ELR (cell line): ENCODE measurements at regions not wholly inside any gene's neighbourhood (a gene's known extent, or its start where the extent isn't known, plus 50 kb on each side); places are given as distances from the start of the nearest gene placed in this dataset.
"Not testable (repeated sequence)": the region's sequence is repeated elsewhere in the genome, so short reads cannot be mapped to it uniquely, and the experiment has no call there.

Source experiments
- DNase-seq: peaks from one replicate; pipeline ENCODE4 v3.0.0-alpha.2; 2015; ENCODE audit warnings: low read depth

DNA sequence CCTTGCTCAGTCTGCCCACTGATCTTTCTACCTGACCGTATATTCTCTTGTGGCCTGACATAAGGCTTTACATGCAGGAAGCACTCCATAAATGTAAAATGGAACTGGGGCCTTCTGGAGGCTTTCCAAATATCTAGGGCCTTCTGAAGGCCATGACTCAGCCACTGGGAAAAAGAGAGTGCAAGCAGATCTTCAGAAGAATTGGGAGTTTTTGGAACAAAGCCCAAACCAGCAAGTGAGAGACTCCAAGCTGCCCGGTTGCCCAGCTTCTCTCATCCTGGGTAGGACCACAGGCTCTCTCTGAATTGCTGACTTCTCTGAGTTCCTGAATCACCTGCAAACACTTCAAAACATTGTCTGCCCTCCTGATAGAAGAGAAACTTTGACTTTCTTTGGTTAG lies 107.9 kb upstream of the BMAL1 start:
- peak; percentile 78 for DNase-seq

- DNase-seq: no peak
Measured at GRCh38 chr11:13174090-13174489, 103.5 kb upstream of the BMAL1 start.

DNA sequence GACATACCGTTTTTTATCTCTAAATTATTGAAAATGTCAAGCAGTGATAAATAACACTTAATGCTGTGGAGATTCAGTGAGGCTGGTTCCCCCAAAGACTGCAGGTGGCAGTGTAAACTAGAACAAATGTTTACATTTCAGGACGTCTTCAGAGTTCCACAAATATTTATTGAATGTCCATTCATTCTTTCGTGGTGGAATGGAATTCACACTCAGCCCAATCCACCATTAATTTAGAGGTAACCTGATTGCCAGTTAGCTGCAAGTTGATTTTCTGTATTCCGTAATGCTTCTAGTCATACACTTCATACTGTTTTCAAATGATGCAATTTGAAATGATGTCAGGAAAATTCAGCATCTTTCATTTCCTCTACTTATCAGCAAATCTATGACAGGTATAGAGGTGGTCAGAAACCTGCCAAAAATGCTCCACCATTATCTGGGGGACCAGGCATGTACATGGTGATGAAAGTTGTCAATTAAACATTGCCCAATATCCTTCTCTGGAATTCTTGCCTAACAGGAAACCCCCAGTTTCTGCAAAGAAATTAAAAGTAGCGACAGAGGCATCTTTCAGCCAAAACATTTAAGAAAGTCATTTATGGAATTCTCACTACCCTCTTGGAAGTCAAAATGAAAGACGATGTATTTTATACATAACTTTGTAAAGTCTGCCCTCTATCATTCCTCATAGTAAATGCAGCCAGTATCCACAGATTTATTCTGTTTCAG lies 94.3 kb upstream of the BMAL1 start:
- peak; percentile 69 for DNase-seq

GRCh38 chr11:13183826-13184196 lies 93.8 kb upstream of the BMAL1 start:
- no peak for DNase-seq

GRCh38 chr11:13184295-13184794 lies 93.2 kb upstream of the BMAL1 start:
- DNase-seq: no peak

DNA sequence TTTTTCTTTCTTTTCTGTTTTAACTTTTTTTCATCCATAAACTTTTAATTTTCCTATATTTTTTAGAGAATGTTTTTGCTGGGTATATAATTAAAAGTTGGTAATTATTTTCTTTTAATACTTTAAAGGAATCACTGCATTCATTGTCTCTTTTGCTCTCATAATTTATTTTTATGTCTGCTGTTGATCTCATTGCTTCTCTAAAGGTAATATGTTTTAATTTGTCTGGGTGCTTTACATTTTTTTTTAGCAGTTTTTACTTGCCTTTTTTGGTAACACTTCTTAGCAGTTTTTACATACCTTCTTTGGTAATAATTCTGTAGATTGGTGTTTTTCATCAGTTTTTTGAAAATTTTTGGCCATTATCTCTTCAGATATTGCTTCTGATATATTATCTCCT lies 89.4 kb upstream of the BMAL1 start:
- no peak for DNase-seq

GRCh38 chr11:13189561-13190426 lies 87.8 kb upstream of the BMAL1 start:
- DNase-seq: no peak

- DNase-seq: no peak
Measured at GRCh38 chr11:13193613-13194012, 84.0 kb upstream of the BMAL1 start.

DNA sequence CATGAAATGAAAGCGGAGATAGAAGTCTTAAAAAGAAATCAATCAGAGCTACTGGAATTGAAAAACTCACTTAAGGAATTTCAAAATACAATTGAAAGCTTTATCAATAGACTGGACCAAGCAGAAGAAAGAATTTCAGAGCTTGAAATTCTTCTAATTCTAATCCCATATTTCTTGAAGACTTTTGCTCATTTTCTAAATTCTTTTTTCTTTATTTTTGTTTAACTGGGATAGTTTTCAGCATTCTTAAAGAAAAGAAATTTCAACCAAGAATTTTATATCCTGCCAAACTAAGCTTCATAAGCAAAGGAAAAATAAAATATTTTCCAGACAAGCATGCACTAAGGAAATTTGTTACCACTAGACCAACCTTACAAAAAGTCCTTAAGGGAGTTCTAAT lies 80.2 kb upstream of the BMAL1 start:
- DNase-seq: not testable (repeated sequence)

DNA sequence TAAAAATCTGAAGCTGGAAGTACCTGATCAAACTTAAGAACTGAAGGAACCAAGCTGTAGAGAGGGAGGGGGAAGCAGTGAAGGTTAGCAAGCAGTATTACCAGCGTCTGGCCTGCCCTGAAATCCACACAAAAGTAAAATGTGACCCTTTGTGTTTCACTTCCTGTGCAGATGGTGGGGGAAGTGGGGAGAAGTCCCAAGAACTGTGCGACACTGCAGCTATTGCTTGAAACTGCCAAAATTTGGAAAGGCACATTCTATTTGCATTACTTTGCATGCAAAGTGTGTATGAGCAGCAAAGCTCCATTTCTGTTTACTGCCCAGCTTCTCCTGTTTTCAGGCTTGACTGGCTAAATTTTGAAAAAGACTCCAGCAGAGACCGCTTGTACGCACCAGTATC lies 72.1 kb upstream of the BMAL1 start:
- DNase-seq: no peak

GRCh38 chr11:13206086-13206640 lies 71.4 kb upstream of the BMAL1 start:
- no peak for DNase-seq

- no peak for DNase-seq
Measured at GRCh38 chr11:13207270-13207664, 70.3 kb upstream of the BMAL1 start.

DNA sequence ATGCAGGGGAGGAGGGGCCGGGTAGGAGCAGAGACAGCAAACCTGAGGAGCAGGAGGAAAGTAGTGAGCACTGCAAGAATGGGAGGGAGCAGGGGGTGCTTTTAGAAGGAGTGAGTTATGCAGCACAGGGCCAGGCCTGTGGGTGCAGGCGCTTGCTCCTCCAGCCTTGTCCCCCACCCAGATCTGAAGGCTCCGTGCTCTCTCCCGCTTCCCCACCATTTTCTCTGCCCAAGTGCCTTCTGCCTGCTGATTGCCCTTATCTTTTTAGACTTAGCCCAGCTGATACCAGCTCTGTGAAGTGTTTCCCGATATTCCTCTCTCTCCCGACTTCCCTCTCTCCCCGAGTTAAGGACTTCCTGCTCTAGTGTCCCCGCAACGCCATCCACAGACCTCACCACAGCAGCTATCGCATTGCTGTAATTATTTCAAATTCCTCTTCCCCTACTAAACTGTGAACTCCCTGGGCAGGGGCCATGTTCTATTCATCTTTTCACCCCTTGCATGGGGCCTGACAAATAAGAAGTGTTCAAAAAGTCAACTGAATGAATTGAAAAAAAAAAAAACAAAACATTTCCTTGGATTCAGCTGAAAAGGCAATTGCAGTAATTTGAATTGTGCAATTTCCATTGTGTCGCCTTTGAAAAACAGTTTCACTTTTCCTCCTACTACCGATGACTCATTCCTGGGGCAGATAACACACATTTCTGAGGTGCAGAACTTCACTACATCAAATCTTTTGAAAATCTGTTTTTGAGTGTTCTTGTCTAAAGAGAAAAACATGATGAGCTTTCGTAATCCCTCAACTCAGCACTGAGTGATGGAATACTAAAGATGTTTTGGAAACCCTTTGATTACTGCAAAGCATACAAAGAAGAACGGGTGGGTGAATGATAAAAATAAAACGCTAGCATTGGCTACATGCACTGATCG lies 69.7 kb upstream of the BMAL1 start:
- DNase-seq: peak; percentile 76

GRCh38 chr11:13208921-13209320 lies 68.7 kb upstream of the BMAL1 start:
- DNase-seq: no peak

DNA sequence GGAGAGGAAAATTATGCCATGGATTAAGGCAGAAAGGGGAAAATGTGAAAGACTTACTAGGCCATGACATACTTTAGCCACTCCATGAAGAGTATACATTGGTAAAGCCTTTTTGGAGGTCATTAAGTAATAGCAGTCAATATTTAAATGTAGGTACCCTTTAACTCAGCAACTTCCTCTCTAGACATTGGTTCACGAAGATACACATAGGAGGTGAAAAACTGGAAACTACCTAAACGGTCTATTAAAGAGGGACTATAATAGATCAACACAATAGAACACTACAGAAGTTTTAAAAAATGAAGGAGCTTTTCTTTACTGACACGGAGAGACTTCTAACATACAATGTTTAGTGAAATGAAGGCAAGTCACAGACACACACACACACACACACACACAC lies 68.2 kb upstream of the BMAL1 start:
- no peak for DNase-seq

DNA sequence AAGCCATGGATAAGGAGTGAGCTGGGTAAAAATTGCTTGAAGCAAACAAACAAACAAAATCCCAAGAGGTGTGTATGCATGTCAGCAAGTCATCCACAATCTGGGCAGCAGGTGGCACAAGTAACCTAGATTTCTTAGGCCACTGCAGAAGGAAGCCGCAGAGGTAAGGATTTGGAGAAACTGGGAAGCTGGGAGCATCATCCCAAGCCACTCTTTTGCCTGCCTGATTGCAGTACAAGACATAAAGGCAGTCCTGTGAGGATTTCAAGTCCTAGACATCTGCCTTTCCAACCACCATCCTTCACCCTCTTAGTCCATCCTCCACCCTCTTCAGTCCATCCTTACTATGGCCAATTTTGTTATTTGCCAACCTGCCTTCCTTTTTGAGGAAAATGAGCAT lies 67.2 kb upstream of the BMAL1 start:
- DNase-seq: peak; percentile 88

GRCh38 chr11:13214276-13214675 lies 63.3 kb upstream of the BMAL1 start:
- DNase-seq: no peak

DNA sequence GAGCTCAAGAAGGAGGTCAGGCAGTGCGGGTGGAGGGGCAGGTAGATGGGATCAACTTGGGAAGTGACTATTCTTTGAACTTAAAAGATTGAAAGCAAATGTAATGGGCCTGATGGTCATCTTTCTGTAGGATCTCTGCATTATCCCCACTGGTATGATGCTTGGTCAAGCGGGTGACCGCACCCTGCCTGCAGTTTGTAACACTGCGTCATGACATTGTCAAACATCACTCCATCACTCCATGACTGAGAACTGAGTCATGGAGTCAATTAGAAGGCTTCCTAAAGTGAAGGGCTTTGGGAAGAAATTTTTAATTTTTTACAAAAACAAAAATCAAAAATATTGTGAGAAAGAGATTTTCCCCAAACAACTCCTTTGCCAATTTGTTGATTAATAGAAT lies 62.4 kb upstream of the BMAL1 start:
- peak; percentile 90 for DNase-seq

DNA sequence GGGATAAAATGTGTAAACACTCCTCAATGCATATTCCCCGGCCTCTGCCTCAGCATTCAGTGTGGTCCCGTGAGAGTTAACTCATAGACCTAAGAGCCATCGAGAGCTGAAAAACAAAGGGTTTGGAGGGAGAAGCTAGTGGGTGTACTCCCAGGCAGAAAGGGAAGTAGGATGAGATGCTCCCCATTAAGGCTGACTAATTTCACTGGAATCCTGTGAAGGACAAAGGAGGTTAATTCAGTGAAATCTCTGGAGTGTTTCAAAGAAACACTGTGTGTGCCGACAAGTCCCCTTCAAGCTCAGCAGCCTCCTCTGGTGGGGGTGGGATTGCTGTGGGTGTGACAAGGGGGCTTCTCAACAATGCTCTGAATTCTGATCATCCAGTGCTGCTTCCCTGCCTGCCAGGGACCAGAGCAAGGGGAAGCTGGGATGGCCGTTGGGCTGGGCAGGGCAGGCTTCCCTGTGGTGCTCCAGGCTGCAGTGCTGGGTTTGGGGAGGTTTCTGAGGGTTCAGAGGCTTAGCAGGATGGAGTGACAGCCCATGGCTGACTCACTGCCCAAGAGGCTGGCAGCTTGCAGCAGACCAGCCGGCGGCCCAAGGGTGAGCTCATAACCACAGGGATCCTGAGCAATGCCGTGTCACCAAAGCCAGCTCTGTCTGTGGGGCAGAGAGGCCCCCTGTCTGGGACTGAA lies 61.4 kb upstream of the BMAL1 start:
- DNase-seq: peak; percentile 98

DNA sequence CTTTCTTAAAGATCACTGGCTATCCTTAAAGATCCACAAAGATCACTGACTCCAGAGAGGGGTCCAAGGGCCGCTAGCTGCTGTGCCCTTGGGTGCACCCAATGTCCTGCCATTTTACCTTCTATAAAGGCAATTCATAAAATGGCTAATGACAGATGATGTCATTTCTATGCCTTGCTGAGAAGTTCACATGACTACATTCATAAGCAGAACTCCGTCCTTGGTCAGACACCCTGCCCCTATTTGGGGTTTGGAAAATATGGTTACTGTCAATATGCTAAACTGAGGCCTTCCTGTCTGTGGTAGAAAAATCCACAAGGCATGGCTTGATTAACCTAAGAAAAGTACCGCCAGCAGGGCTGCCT lies 60.9 kb upstream of the BMAL1 start:
- DNase-seq: no peak

- not testable (repeated sequence) for DNase-seq
Measured at GRCh38 chr11:13218685-13219084, 58.9 kb upstream of the BMAL1 start.
